B cell (primary cell): ENCODE measurements at regions not wholly inside any gene's neighbourhood (a gene's known extent, or its start where the extent isn't known, plus 50 kb on each side); places are given as distances from the start of the nearest gene placed in this dataset.

Experiments
- ATAC-seq: fragments of 200-7000 bp; cut with Tn5 transposase; one replicate; pipeline ENCODE4 v1.10.0; 2021; ENCODE audit warnings: low read depth, mild to moderate bottlenecking, moderate number of reproducible peaks, moderate library complexity
- CTCF ChIA-PET: fragments of 350-600 bp; sonication (Branson Sonifier 250); formaldehyde crosslinking; loops from one replicate; lab custom pipeline; 2021; ENCODE audit warnings: antibody characterized with exemption, inconsistent platforms; lab: Charles Lee
- POLR2A ChIA-PET: fragments of 350-600 bp; sonication (Branson Sonifier 250); formaldehyde crosslinking; loops from one replicate; lab custom pipeline; 2021; ENCODE audit warnings: antibody characterized with exemption; lab: Charles Lee
- DNase-seq: peaks from one replicate; pipeline ENCODE4 v3.0.0; 2013
- H2AFZ ChIP-seq: 2 replicates; pipeline ENCODE4 v1.6.1; 2012; ENCODE audit warnings: mild to moderate bottlenecking, low read depth, low read length; ENCODE audit not compliant: insufficient read depth, poor library complexity, severe bottlenecking
- H3K27ac ChIP-seq, 2 donors: 1 replicate in 1 of 2; 2 replicates in 1 of 2; pipeline ENCODE4 v1.5.1; 2012 to 2013; ENCODE audit warnings: low read length in 2 of 2, mild to moderate bottlenecking in 2 of 2, moderate library complexity in 1 of 2
- H3K27me3 ChIP-seq, 4 experiments: fragments of 200-600 bp in 1 of 4; sonication (generic) in 1 of 4; replicated peaks in 1 of 4; 1 replicate in 2 of 4; 2 replicates in 2 of 4; pipeline versions ENCODE4 v1.6.1 to v1.7.0; 2013 to 2016; ENCODE audit warnings: low read length in 3 of 4, mild to moderate bottlenecking in 2 of 4, mixed read lengths in 1 of 4, moderate library complexity in 1 of 4; ENCODE audit not compliant: insufficient read depth in 4 of 4, control insufficient read depth in 3 of 4; ENCODE audit errors: control extremely low read depth in 1 of 4
- H3K36me3 ChIP-seq, 2 experiments: replicated peaks in 1 of 2; 1 replicate in 1 of 2; 2 replicates in 1 of 2; pipeline versions ENCODE4 v1.6.1 to v1.7.1; 2013; ENCODE audit warnings: low read length in 1 of 2; ENCODE audit not compliant: insufficient read depth in 2 of 2, control insufficient read depth in 1 of 2; ENCODE audit errors: control extremely low read depth in 1 of 2, extremely low read depth in 1 of 2
- H3K4me1 ChIP-seq, 2 donors: fragments of 200-600 bp in 1 of 2; sonication (generic) in 1 of 2; 1 replicate in 1 of 2; 2 replicates in 1 of 2; pipeline versions ENCODE4 v1.5.1 to v1.6.1; 2013 to 2017; ENCODE audit warnings: low read length in 2 of 2; ENCODE audit not compliant: control insufficient read depth in 2 of 2, insufficient read depth in 2 of 2
- H3K4me2 ChIP-seq: replicated peaks from 2 replicates; pipeline ENCODE3; 2012; ENCODE audit warnings: mild to moderate bottlenecking, low read depth, low read length; ENCODE audit not compliant: poor library complexity, severe bottlenecking
- H3K4me3 ChIP-seq, 5 experiments: fragments of 200-600 bp in 1 of 5; sonication (generic) in 1 of 5; 1 replicate in 3 of 5; 2 replicates in 2 of 5; pipeline versions ENCODE4 v1.5.1 to v1.7.0; 2011 to 2016; ENCODE audit warnings: low read length in 4 of 5, mild to moderate bottlenecking in 4 of 5, low read depth in 2 of 5, control low read depth in 1 of 5, moderate library complexity in 1 of 5; ENCODE audit not compliant: insufficient read depth in 1 of 5; ENCODE audit errors: control extremely low read depth in 1 of 5, extremely low read depth in 1 of 5
- H3K79me2 ChIP-seq: fragments of 200-600 bp; sonication (generic); one replicate; pipeline ENCODE4 v1.6.0; 2016; ENCODE audit warnings: low read length; ENCODE audit not compliant: control insufficient read depth, insufficient read depth
- H3K9ac ChIP-seq: fragments of 200-600 bp; sonication (generic); 2 replicates; pipeline ENCODE4 v1.6.1; 2017; ENCODE audit warnings: mild to moderate bottlenecking, low read length, moderate library complexity
- H3K9me3 ChIP-seq, 3 donors: one replicate each; pipeline versions ENCODE4 v1.6.1 to v1.7.1; 2013; ENCODE audit warnings: low read length in 2 of 3; ENCODE audit not compliant: control insufficient read depth in 2 of 3, insufficient read depth in 1 of 3; ENCODE audit errors: control extremely low read depth in 1 of 3
- H4K20me1 ChIP-seq: 2 replicates; pipeline ENCODE4 v1.6.0; 2012; ENCODE audit warnings: mild to moderate bottlenecking, low read length; ENCODE audit not compliant: insufficient read depth, control insufficient read depth, poor library complexity, severe bottlenecking
- H3K27ac Mint-ChIP-seq: one replicate; pipeline ENCODE4 v1.8.0; 2021; ENCODE audit warnings: mixed read lengths
- H3K27me3 Mint-ChIP-seq: one replicate; pipeline ENCODE4 v1.8.0; 2021; ENCODE audit warnings: mixed read lengths
- H3K4me1 Mint-ChIP-seq: one replicate; pipeline ENCODE4 v1.8.0; 2021; ENCODE audit warnings: mixed read lengths
- H3K4me3 Mint-ChIP-seq: one replicate; pipeline ENCODE4 v1.8.0; 2021; ENCODE audit warnings: mixed read lengths
- H3K9me3 Mint-ChIP-seq: one replicate; pipeline ENCODE4 v1.8.0; 2022; ENCODE audit warnings: mixed read lengths; ENCODE audit not compliant: insufficient read depth
- CTCF ChIP-seq: fragments of 200-600 bp; IDR thresholded peaks from one replicate; pipeline ENCODE4 v1.8.0; 2022; ENCODE audit warnings: antibody characterized with exemption, mild to moderate bottlenecking
- EZH2 ChIP-seq: IDR thresholded peaks from 2 replicates; pipeline ENCODE4 v1.6.1; 2012; ENCODE audit warnings: borderline replicate concordance, low read depth, mild to moderate bottlenecking, moderate library complexity, low read length; ENCODE audit not compliant: insufficient read depth, poor library complexity, severe bottlenecking
- WGBS: methylation state at CpG from one replicate; pipeline ENCODE4 v1.1.5; 2013; ENCODE audit warnings: missing lambda C conversion rate; ENCODE audit not compliant: insufficient coverage; 5-methylcytosine and 5-hydroxymethylcytosine counted together
- intact Hi-C: fragments of 100-400 bp; cut with micrococcal nuclease; formaldehyde crosslinking; loops from one replicate; pipeline ENCODE4 v1.10.0; 2022

GRCh38 chr7:56222866-56223265 lies 106.6 kb upstream of the NUPR2 start:
- H3K4me2 ChIP-seq = no peak overlapping the region
- H3K9me3 ChIP-seq = peaks cover 0 to 12% (median 0%) of the 10 kb centered on the region in 3 donors
- POLR2A ChIA-PET = no interaction called here
- no peaks in the 10 kb centered on the region for H3K4me1 Mint-ChIP-seq
- no peak overlapping the region for H3K9ac ChIP-seq
- WGBS = 77% methylated on average over 6 of the region's 6 CpGs
- no peaks in the 10 kb centered on the region for H3K27me3 ChIP-seq
- TF ChIP-seq EZH2 (no peak), CTCF (no peak)
- DNase-seq = no peak
- no peak overlapping the region for H3K4me3 ChIP-seq
- no peak overlapping the region for H3K4me3 Mint-ChIP-seq
- intact Hi-C loops = no loop called here
- no peaks in the 10 kb centered on the region for H3K27me3 Mint-ChIP-seq
- H2AFZ ChIP-seq = no peak overlapping the region
- CTCF ChIA-PET = no interaction called here
- ATAC-seq = no peak
- no peaks in the 10 kb centered on the region for H3K79me2 ChIP-seq
- H4K20me1 ChIP-seq = no peaks in the 10 kb centered on the region
- no peaks in the 10 kb centered on the region for H3K36me3 ChIP-seq
- H3K4me1 ChIP-seq = no peaks in the 10 kb centered on the region
- H3K27ac ChIP-seq = no peak overlapping the region
- peaks cover 11% of the 10 kb centered on the region for H3K9me3 Mint-ChIP-seq
- no peak overlapping the region for H3K27ac Mint-ChIP-seq

- H3K27ac ChIP-seq = no peak overlapping the region
- no peak for TF ChIP-seq EZH2
- no peak for TF ChIP-seq CTCF
- H3K27ac Mint-ChIP-seq = no peak overlapping the region
- H3K4me1 Mint-ChIP-seq = no peaks in the 10 kb centered on the region
- no peaks in the 10 kb centered on the region for H3K27me3 ChIP-seq
- DNase-seq = no peak
- no peak for ATAC-seq
- no peak overlapping the region for H2AFZ ChIP-seq
- H3K4me3 Mint-ChIP-seq = no peak overlapping the region
- no peaks in the 10 kb centered on the region for H3K27me3 Mint-ChIP-seq
- H3K36me3 ChIP-seq = no peaks in the 10 kb centered on the region
- H3K4me3 ChIP-seq = no peak overlapping the region
- no peaks in the 10 kb centered on the region for H3K79me2 ChIP-seq
- WGBS = 25% methylated on average over 3 of the region's 5 CpGs
- H4K20me1 ChIP-seq = no peaks in the 10 kb centered on the region
- ChIA-PET POLR2A (no interaction called here), CTCF (no interaction called here)
- no peaks in the 10 kb centered on the region for H3K4me1 ChIP-seq
- H3K9me3 Mint-ChIP-seq = peaks cover 12% of the 10 kb centered on the region
- no peak overlapping the region for H3K9ac ChIP-seq
- H3K4me2 ChIP-seq = no peak overlapping the region
- intact Hi-C loops = no loop called here
- H3K9me3 ChIP-seq = peaks cover 2 to 26% (median 4%) of the 10 kb centered on the region in 3 donors
Measured at GRCh38 chr7:56219017-56219416, 102.8 kb upstream of the NUPR2 start.
